ENCODE measurements at regions not wholly inside any gene's neighbourhood (a gene's known extent, or its start where the extent isn't known, plus 50 kb on each side); places are given as distances from the start of the nearest gene placed in this dataset.
"Not testable (repeated sequence)": the region's sequence is repeated elsewhere in the genome, so short reads cannot be mapped to it uniquely, and the experiment has no call there.

DNA sequence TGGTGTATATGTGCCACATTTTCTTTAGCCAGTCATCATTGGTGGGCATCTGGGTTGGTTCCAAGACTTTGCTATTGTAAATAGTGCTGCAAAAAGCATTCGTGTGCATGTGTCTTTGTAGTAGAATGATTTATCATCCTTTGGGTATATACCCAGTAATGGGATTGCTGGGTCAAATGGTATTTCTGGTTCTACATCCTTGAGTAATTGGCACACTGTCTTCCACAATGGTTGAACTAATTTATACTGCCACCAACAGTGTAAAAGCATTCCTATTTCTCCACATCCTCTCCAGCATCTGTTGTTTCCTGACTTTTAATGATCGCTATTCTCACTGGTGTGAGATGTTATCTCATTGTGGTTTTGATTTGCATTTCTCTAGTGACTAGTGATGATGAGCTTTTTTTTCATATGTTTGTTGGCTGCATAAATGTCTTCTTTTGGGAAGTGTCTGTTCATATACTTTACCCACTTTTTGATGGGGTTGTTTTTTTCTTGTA, 264.6 kb upstream of the ETAA1 start:
- DNase-seq = not testable (repeated sequence)

DNA sequence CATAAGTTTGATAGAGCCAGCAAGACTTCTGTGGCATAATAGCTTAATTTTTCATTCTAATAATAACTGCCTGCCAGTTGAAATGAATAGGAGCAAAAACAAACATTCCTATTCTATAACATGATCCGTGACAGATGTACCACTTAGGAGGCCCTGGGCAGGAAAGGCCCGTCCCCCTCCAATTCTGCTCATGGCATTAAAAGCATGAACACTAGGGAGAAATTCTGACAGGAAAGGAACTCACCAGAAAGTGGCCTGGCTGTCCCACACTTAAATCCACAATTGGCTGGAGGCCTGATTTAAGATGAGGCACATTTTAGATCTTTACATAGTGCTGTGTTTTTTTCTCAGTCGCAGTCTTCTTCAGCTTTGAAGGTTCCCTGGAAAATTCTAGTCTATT, 261.9 kb upstream of the ETAA1 start:
- no peak for DNase-seq

DNA sequence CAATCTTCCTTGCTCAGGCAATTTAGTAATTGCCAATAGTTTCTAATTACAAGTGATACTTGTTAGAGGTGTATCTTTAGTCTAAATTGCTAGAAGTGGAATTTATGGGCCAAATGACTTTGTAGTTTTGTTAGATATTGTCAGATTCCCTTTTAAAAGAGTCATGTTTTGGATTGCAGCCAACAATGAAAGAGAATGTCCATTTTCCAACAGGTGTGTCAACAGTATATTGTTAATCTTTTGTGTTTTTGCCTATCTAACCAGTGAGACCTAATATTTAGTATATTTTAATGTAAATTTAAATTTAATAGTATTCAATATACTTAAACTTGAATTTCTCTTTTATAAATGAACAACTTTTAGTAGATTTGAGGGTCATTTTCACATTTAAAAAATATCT, 259.4 kb upstream of the ETAA1 start:
- peak; percentile 52 for DNase-seq

DNA sequence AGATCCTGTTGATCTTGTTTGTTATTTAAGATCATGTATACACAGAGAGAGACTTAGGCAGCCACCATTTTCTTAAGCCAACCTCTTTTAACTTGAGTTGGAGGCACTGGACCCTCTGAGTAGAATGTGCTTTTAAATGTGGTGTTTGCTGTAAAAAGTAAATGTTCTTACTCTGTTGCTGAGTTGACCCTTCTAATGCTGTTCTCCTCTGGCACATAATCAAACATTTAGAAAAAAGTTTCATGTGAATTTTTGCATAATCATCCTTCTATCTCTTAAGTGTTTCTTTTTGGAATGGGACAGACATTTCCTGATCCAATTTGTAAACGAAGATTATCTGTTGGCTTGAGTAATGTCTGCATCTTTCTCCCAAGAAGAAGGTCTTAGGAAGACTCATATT, 255.1 kb upstream of the ETAA1 start:
- DNase-seq = no peak

DNA sequence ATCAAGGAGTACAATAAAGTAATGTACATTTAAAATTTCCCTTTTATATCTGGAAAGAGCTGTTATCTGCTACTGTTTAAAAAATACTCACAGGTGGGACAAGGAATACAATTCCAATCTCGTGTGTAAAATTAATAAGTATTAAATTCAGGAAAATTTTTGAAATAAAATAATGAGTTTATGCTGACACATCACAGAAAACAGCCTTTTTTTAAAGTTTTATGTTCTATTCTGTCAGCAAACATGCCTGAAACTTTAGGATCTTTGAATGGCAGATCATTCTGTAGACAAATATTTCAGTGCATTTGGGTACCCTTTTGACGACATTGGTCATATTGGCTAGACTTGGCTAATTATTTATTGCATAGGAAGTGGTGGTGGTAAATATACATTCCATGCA, 254.4 kb upstream of the ETAA1 start:
- no peak for DNase-seq

DNA sequence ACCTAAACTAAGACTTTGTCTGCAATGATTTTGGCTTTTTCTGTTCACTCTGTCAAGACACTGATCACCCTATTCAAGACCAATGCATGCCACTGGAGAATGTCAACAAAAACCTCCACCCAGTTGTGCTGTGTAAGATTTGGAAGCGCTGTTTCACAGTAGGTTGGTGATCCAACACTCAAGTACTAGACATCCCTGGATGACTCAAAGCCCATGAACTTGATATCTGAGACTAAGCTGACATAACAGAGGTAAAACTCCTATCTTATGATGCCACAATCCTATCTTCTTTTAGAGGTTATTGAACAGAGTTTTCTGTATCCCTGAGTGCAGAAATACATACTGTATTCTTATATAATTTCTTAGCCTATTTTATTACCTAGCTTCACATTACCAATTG, 251.3 kb upstream of the ETAA1 start:
- DNase-seq = no peak

DNA sequence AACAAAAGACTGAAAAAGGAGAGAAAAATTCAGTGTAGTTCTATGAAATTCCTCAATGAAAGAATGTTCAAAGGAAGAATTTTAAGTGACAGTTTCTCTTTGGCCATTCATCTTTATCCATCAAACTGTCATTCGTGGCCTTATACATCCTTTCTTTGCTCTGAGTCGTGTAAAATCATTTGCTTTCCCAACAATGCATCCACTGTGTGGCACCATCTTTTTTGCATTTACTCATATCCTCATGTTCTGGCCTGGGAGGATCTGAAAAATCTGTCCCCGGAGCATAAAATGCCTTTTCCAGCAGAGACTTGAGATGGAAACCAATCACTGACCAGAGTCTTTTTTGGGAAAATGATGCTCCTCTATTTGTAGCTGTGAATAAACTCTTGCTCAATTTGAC, 240.3 kb upstream of the ETAA1 start:
- DNase-seq = no peak

DNA sequence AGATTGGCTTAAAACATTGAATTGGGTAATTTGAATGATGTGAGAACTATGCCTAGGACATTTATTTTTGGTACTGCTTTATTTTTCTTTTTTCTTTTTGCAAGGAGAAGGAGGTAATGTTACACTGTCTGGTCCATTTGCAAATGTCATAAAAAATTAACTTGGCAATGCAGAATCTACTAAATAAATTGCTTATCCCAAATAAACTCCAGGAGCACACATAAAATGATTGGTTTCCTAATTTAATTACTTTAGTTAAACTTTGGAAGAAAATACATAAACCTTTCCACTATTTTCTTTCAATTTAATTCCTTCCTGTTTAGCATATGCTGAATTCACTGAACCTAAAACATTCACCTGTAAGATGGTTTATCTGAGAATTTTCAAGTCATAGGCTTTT, 238.4 kb upstream of the ETAA1 start:
- DNase-seq = no peak

DNA sequence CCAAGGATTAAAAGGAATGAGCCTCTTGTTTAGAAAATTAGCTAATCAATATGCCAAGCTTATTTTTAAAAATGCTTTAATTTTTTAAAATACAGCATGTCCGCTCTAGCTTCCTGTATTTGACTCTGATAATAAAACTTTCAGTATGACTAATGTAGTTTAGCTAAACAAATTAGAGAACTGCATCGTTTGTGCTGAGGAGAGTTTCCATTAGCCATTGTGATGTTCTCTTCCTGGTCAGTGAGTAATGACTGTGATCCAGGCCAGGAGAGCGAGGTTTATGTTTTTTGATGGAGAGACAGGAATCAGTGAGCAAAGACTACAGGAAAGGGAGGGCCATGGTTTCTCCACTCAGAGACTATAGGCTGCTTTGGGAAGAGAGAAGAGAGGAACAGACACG, 237.2 kb upstream of the ETAA1 start:
- DNase-seq = no peak

DNA sequence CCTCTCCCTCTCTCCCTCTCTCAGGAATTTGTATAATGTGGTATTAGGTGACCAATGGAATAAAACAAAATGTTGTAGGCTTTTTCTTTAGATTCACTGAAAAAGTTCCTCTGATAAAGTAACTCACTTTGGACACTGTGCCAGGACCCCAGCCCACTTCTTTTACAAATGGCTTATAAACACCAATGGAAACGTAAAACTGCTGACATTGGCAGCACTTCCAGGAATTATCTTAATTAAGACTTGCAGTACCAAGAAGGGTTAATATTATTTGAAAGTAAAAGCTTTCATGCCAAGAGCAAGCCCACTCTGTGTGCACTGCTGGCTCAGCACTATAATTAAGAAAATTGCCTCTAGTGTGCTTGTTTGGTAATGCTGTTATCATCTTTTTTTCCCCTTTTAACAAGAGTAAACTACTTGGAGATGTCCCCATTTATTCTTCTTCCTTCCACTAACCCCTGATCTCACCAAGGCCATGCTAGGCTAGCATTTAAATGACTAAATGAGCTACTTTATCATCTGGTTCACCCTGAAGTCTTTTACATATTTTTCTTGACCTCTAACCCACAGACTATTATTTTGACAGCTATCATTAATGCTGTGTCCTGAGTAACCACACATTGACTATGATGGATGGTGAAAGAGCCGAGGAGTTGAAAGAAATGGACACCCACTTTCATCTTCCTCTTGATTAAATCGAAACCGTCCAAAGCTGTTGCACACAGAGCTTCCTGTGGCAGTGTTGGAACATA, 232.2 kb upstream of the ETAA1 start:
- peak; percentile 37 for DNase-seq

DNA sequence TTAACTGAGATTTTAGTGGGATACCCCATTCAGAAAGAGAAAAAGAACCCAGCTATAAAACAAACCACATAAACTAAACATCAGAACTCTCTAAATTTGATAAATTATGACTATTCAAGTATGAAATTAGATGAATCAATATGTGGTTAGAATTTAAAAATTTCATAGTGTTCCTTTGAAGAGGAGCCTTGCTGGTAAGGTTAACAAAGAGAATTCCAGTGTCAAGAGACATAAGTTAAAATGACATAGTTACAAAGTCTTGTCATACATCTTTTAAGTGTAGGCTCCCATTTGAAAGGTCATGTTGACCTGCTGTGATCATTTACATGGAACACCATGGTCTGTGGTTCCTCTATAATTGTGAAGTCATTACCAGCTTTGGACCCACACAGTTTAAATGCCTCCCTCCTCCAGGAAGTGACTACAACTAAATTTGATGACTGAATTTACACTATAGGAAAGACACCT, 231.6 kb upstream of the ETAA1 start:
- no peak for DNase-seq

DNA sequence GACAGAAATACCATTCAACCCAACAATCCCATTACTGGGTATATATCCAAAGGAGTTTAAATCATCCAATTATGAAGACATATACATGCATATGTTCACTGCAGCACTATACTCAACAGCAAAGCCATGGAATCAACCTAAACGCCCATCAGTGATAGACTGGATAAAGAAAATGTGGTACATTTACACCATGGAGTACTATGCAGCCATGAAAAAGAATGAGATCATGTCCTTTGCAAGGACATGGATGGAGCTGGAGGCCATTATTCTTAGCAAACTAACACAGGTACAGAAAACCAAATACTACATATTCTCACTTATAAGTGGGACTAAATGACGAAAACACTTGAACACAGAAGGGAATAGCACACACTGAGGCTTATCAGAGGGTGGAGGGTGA, 230.6 kb upstream of the ETAA1 start:
- not testable (repeated sequence) for DNase-seq

DNA sequence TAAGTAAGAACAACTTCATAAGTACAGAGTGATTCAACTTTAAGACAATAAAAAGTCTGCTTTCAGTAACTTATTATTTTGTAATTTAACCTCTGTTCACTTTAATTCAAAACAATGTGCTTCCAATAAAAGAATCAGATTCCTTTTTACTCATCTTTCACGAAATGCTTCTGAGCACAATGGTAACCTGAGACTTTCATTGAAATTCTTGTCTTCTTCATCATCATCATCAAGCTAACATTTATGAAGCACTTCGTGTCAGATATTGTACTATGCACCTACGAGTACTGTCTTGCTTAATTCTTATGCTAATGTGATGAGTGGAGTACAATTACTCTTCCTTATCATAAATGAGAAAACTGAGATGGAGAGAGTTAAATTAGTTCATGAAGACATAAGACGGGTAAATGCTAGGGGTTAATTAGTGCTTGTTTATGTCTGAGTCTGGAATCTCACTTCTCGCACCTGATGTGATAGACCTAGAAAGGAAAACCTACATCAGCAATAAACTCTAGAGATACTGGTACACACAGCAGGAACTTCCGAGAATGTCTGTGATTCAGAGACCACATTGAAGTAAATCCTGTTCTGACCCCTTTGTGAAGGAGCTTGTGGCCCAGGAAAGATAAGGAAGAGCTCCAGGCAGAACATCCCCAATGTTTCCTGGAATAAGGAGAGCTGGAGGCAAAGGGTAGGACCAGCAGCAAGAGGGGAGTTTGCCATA, 227.6 kb upstream of the ETAA1 start:
- no peak for DNase-seq

DNA sequence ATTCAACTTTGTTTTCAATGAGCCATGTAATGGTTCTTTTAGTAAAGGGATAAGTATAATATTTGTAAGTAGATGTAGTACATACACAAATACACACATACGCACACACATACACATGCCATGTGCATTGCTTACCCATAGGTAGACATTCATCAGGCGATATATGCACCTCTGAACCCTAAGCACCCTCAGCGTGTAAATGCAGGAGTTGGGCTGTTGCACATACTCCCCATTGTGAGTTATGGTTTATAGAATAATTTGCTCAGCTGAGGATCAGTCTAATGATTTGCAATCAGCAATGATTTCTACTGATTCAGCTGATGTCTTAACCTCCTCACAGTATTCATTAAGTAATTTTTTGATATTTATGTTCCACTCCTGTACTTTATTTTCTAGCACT, 217.6 kb upstream of the ETAA1 start:
- no peak for DNase-seq

DNA sequence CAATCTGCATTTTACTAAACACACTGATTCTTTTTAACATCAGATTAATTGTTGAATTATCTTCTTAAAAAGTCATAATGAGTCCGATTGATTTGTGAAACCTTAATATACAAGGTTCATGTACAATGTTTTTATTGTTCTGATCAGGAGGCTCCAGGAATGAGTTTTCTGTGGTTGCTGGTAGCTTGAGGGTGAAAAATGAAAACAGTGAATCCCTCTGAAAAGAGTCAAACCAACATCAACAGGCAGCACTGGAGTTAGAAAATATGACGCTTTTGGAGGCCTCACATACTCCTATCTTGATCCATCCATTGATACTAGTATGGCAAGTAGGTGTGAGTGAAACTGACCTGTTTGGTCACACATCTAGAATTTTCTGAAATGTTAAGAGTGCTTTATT, 216.3 kb upstream of the ETAA1 start:
- DNase-seq = no peak

DNA sequence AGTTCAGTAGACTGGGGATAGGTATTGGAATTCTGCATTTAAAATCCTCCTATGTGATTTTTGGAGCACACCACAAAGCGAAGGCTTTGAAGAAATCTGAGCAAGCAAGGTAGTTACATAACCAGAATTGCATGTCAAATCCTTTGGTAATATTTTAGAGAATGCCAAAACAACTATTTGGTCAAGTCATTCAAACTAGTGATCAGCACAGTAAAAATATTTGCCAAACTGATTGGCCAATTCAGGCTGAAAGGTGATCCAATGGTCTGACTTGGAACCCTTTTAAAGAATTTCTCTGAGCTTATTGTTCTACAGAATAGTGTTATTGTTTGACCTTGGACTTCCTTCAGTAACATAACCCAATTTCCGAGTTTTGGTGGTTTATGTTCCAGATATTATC, 214.2 kb upstream of the ETAA1 start:
- no peak for DNase-seq

DNA sequence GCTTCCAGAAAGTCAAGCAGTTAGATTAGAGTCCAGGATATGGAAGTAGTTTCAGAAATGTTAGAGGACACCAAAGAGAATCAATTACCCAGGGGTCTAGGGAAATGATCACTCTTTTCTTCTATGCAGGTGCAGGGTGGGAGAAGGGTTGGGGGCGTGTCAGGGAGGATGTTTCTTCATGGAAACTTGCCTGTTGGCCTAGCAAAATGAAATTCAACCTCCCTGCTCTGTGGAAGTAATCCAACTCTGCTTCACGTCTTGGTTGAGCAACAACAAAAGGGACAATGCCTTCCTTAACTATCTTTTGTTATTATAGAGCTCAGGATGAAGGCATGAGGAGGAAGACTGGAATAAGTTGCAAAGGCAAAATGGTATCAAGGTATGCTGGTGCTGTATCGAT, 210.8 kb upstream of the ETAA1 start:
- DNase-seq = no peak

DNA sequence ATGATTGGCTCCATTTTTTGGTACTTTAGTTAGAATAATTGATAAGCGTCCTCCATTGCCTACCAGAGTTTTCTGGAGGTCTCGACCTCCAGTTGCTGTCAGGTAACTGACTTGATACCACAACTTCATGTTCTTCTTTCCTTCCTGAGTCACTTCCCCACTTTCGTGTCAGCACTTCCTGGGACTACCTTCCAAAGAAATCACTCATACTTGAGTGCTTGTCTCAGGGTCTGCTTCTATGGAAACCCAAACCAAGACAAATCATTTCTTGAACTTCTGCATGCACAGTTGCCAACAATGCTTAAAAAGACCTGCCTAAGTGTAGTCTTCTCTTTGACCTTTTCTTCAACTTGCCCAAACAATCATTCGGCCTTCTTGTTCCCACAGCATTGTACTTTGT, 210.3 kb upstream of the ETAA1 start:
- DNase-seq = no peak

DNA sequence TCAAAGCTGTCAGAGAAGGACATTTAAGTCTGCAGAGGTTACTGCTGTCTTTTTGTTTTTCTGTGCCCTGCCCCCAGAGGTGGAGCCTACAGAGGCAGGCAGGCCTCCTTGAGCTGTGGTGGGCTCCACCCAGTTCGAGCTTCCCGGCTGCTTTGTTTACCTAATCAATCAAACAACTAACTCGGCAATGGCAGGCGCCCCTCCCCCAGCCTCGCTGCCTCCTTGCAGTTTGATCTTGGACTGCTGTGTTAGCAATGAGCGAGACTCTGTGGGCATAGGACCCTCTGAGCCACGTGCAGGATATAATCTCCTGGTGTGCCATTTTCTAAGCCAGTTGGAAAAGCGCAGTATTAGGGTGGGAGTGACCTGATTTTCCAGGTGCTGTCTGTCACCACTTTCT, 201.8 kb upstream of the ETAA1 start:
- not testable (repeated sequence) for DNase-seq

DNA sequence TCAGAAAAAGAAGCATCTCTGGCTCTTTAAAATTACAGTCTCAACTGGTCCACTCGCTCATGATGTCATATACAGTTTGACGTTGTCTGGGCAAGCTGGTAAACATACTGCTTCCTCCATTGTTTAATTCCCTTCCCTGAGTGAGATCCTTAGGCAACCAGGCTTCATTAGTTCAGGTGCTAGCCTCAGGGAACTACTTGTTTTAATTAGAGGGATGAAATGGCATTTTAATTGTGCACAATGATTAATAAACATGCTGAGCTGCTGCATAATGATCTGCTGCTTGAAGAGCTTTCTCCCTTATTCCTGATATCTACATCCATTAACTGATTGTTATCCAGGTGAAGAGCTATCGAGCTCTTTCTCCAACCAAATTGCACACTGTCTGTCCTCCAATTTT, 195.6 kb upstream of the ETAA1 start:
- no peak for DNase-seq

DNA sequence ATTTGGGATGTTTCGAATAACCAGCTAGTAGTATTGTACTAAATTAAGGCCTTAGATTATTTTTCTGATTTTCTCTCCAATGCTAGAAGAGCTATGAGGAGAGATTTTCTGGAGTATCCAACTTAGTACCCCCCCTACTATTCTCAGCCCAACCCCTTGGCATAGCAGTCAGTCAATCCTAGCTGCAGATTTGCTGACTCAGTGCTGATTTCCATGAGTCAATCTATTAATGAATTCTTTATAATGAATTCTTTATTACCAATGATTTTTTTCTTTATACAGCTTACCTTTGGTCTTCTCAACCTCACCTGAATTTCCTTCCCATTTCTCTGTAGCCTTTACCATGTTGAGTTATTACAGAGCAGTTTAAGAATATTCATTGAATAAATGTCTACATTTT, 192.8 kb upstream of the ETAA1 start:
- DNase-seq = no peak

DNA sequence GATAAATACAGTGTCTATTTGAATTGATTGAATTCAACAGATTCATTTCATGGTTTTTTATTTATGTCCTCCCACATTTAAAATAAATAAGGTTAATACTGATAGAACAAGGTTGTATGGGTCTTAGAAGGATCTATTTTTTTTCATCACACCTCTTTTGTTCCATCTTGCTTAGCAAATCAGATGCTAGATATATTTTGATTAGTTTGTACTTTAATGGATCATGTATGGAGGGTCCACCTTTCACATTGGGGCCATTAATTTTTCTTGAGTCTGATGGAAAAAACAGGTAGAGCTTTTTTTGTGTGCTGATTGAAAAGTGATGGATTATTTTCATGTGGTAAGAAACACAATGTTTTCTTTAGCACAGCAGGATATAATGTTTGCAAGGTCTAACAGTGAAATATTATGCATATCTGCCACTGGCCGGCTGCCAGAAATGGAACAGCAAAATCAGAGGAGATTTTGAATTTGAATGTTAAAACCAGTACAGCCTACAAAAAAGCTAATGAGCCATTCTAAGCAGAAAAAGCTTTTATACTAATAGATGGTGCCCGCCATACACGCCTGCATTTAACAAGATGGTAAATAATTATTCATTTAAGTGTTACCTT, 188.1 kb upstream of the ETAA1 start:
- DNase-seq = no peak

DNA sequence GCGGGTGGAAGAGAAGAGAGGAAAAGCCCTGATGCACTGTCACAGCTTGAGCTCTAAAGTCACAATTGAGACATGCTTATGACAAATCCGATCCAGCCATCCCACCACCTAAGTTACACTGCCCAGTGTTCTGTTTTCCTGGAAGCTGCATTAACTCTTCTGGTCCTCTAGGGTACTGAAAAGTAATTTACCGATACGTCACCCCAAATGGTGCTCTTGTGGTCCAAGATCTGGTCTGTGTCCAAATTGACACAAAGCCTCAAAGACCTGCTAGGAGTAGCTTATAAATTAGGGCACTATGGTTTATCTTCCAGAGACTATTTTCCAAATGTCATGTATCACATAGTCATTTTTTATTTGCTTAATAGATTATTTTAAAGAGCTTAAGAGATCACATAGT, 186.7 kb upstream of the ETAA1 start:
- no peak for DNase-seq

DNA sequence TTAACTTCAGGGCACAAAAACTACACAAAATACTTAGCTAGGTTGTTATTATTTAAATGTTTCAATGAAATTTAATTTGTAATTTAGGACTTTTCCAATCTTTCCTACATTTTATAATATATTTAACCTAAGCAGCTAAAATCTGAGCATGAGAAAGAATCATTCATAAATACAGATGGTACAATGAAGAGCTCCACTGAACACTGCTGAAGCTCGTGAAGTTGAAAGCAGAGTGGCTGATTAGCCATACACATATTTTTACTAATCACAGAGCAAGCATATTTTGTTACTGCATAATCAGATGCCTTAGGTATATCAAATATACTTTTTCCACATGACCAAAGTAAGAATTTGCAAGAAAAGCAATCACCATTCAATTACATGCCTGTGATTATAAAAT, 184.9 kb upstream of the ETAA1 start:
- DNase-seq = no peak
